ENCODE measurements at regions not wholly inside any gene's neighbourhood (a gene's known extent, or its start where the extent isn't known, plus 50 kb on each side); places are given as distances from the start of the nearest gene placed in this dataset.

DNA sequence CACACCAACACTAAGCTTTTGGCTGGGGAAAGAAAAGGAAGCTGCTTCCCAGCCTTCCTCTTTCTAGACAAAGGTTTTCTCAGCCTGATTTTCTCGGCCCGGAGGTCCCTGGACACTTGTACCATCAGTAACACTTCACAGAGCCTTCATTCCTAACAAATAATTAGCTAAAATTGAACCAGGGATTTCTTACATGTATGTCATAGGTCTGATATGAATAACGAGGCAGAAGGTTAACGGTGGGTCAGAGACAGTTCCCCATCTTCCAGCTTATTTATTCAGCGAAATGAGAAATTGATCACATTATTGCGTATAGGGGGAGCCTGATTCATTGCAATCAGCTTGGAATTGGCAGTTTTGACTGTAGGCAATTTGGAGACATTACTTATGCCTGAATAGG is 142.5 kb downstream of the SALL1 start:
- Histone ChIP-seq H3K79me2 (ENCODE audit: insufficient read depth, low read length) (no peaks in the 10 kb centered on the region), H4K20me1 (ENCODE audit: insufficient read depth, low read length) (no peaks in the 10 kb centered on the region), H3K9ac (ENCODE audit: low read depth, low read length) (no peak overlapping the region), H3K4me3 (ENCODE audit: low read depth in 1 of 2, low read length in 2 of 2) (no peak overlapping the region), H3K4me1 (ENCODE audit: insufficient read depth, low read length) (no peaks in the 10 kb centered on the region), H2AFZ (ENCODE audit: low read depth, low read length) (no peak overlapping the region), H3K9me3 (ENCODE audit: insufficient read depth, low read length, severe bottlenecking) (no peaks in the 10 kb centered on the region), H3K36me3 (ENCODE audit: insufficient read depth, low read length) (no peaks in the 10 kb centered on the region), H3K27me3 (ENCODE audit: insufficient read depth, low read length, poor library complexity) (no peaks in the 10 kb centered on the region), H3K27ac (ENCODE audit: low read length) (no peak overlapping the region), H3K4me2 (ENCODE audit: insufficient read depth, low read length) (no peak overlapping the region)
- ATAC-seq (ENCODE audit: insufficient read depth, low read depth) (no peak), DNase-seq (no peak)
- TF ChIP-seq EZH2 (IDR thresholded peaks at IDR 0.05; ENCODE audit: borderline replicate concordance, low read depth, low read length, severe bottlenecking) = no peak
- TF ChIP-seq CTCF (IDR thresholded peaks at IDR 0.05; ENCODE audit: borderline replicate concordance, extremely low read depth, low read length, poor library complexity, severe bottlenecking) = no peak

DNA sequence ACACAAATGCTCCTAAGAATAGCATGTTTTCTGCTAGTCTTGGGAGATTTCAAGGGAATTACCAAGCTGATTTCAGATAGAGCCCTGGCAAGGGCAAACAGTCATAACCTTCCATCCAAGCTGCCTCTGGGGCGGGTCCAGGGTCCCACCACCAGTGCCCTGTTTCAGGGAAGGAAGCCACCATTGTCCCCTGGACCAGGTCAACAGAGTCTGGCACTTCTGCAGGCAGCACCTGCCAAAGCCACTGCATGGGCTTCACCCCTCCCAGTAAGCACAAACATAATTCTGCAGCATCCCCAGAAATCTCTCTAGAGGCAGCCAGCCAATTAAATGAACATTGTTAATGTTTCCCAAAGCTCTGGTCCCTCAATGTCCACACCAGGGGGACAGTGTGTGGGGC is 143.0 kb downstream of the SALL1 start:
- Histone ChIP-seq H3K9ac (ENCODE audit: low read depth, low read length) (no peak overlapping the region), H3K9me3 (ENCODE audit: insufficient read depth, low read length, severe bottlenecking) (no peaks in the 10 kb centered on the region), H3K36me3 (ENCODE audit: insufficient read depth, low read length) (no peaks in the 10 kb centered on the region), H2AFZ (ENCODE audit: low read depth, low read length) (no peak overlapping the region), H3K79me2 (ENCODE audit: insufficient read depth, low read length) (no peaks in the 10 kb centered on the region), H3K4me3 (ENCODE audit: low read depth in 1 of 2, low read length in 2 of 2) (no peak overlapping the region), H3K4me1 (ENCODE audit: insufficient read depth, low read length) (no peaks in the 10 kb centered on the region), H3K27ac (ENCODE audit: low read length) (no peak overlapping the region), H4K20me1 (ENCODE audit: insufficient read depth, low read length) (no peaks in the 10 kb centered on the region), H3K27me3 (ENCODE audit: insufficient read depth, low read length, poor library complexity) (no peaks in the 10 kb centered on the region), H3K4me2 (ENCODE audit: insufficient read depth, low read length) (no peak overlapping the region)
- DNase-seq (no peak), ATAC-seq (ENCODE audit: insufficient read depth, low read depth) (no peak)
- no peak for TF ChIP-seq CTCF (IDR thresholded peaks at IDR 0.05; ENCODE audit: borderline replicate concordance, extremely low read depth, low read length, poor library complexity, severe bottlenecking)
- no peak for TF ChIP-seq EZH2 (IDR thresholded peaks at IDR 0.05; ENCODE audit: borderline replicate concordance, low read depth, low read length, severe bottlenecking)

DNA sequence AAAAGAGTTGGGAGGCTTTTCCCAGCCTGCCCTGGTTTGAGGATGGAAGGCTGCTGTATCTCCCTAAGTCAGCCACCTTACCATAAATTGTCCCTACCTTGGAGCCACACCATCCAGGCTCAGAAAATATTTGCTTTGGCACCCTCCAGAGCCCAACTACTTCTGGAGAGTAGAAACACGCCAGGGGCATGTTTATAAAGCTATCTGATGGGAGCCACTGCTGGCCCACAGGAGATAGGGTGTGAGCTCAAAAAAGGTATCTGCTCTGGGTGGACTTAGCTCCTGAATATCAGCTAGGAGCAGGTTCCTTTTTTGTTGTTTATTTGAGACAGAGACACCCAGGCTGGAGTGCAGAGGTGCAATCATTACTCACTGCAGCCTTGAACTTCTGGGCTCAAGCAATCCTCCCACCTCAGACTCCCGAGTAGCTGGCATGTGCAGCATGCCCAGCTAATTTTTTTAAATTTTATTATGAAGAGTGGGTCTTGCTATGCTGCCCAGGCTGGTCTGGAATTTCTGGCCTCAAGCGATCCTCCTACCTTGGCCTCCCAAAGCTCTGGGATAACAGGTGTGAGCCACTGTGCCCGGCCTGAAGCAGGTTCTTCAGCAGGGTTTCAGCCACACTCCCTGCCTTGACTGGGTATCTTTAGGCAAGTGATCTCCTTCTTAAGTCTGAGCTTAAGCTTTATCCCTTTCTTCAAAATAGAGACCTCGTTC is 147.1 kb downstream of the SALL1 start:
- Histone ChIP-seq H3K4me3 (ENCODE audit: low read depth in 1 of 2, low read length in 2 of 2) (no peak overlapping the region), H3K9me3 (ENCODE audit: insufficient read depth, low read length, severe bottlenecking) (no peaks in the 10 kb centered on the region), H3K4me2 (ENCODE audit: insufficient read depth, low read length) (no peak overlapping the region), H3K36me3 (ENCODE audit: insufficient read depth, low read length) (no peaks in the 10 kb centered on the region), H2AFZ (ENCODE audit: low read depth, low read length) (no peak overlapping the region), H3K27ac (ENCODE audit: low read length) (no peak overlapping the region), H3K9ac (ENCODE audit: low read depth, low read length) (no peak overlapping the region), H4K20me1 (ENCODE audit: insufficient read depth, low read length) (no peaks in the 10 kb centered on the region), H3K27me3 (ENCODE audit: insufficient read depth, low read length, poor library complexity) (no peaks in the 10 kb centered on the region), H3K4me1 (ENCODE audit: insufficient read depth, low read length) (no peaks in the 10 kb centered on the region), H3K79me2 (ENCODE audit: insufficient read depth, low read length) (no peaks in the 10 kb centered on the region)
- DNase-seq (no peak), ATAC-seq (ENCODE audit: insufficient read depth, low read depth) (no peak)
- TF ChIP-seq EZH2 (IDR thresholded peaks at IDR 0.05; ENCODE audit: borderline replicate concordance, low read depth, low read length, severe bottlenecking) (no peak), CTCF (IDR thresholded peaks at IDR 0.05; ENCODE audit: borderline replicate concordance, extremely low read depth, low read length, poor library complexity, severe bottlenecking) (no peak)

Measured in DND-41 (cell line).